Natural killer cell treated with Interleukin-12 subunit alpha and Interleukin-12 subunit beta and Interleukin-15 and Interleukin-18, amount 100 ng/mL, for 72 hours (primary cell): ENCODE measurements at regions not wholly inside any gene's neighbourhood (a gene's known extent, or its start where the extent isn't known, plus 50 kb on each side); places are given as distances from the start of the nearest gene placed in this dataset.
"Not testable (repeated sequence)": the region's sequence is repeated elsewhere in the genome, so short reads cannot be mapped to it uniquely, and the experiment has no call there.

ENCODE experiments used
- ATAC-seq, 2 donors: fragments of 150-1000 bp; cut with Tn5 transposase in 1 of 2; sonication (Bioruptor Pico), chemical (Tn5 transposase) in 1 of 2; 2 replicates each; pipeline ENCODE4 v1.10.0; 2021
- DNase-seq: peaks from one replicate; pipeline ENCODE4 v3.0.0; 2022; ENCODE audit warnings: low spot score
- H3K27ac Mint-ChIP-seq, 2 donors: 1 replicate in 1 of 2; 2 replicates in 1 of 2; pipeline ENCODE4 v1.8.0; 2022; ENCODE audit warnings: mixed read lengths in 2 of 2, mild to moderate bottlenecking in 1 of 2, moderate library complexity in 1 of 2
- H3K27me3 Mint-ChIP-seq, 2 donors: 1 replicate in 1 of 2; 2 replicates in 1 of 2; pipeline ENCODE4 v1.8.0; 2022; ENCODE audit warnings: mixed read lengths in 2 of 2
- H3K36me3 Mint-ChIP-seq: one replicate; pipeline ENCODE4 v1.8.0; 2022; ENCODE audit warnings: mixed read lengths
- H3K4me1 Mint-ChIP-seq, 2 donors: 1 replicate in 1 of 2; 2 replicates in 1 of 2; pipeline ENCODE4 v1.8.0; 2022; ENCODE audit warnings: low read depth in 2 of 2, mixed read lengths in 2 of 2, mild to moderate bottlenecking in 1 of 2
- H3K4me3 Mint-ChIP-seq: one replicate; pipeline ENCODE4 v1.8.0; 2022; ENCODE audit warnings: mixed read lengths
- H3K9me3 Mint-ChIP-seq: 2 replicates; pipeline ENCODE4 v1.8.0; 2022; ENCODE audit warnings: mixed read lengths

DNA sequence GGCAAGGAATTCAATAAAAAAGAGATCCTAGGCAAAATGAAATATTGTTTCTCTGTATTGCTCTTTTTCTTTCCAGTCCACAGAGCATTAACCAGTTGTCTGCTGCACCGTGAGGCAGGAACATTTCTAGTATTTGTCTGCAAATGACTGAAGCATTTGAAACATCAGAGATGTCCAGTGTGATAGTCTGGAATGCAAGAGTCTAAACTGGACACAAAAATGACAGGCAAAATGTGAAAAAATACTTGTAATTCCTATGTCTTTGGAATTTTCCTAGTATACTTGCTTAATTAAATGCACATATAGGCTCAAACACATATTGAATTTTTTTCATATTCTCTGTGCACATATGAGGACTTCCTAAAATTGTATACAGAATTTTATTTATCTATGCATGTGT lies 120.5 kb upstream of the SPATS2L start:
- no peaks in the 10 kb centered on the region for H3K4me1 Mint-ChIP-seq
- no peaks in the 10 kb centered on the region for H3K9me3 Mint-ChIP-seq
- ATAC-seq (no peak), DNase-seq (no peak)
- H3K4me3 Mint-ChIP-seq: no peak overlapping the region
- H3K36me3 Mint-ChIP-seq: no peaks in the 10 kb centered on the region
- peaks cover 7 to 33% of the 10 kb centered on the region in 2 donors for H3K27me3 Mint-ChIP-seq
- no peak overlapping the region for H3K27ac Mint-ChIP-seq

DNA sequence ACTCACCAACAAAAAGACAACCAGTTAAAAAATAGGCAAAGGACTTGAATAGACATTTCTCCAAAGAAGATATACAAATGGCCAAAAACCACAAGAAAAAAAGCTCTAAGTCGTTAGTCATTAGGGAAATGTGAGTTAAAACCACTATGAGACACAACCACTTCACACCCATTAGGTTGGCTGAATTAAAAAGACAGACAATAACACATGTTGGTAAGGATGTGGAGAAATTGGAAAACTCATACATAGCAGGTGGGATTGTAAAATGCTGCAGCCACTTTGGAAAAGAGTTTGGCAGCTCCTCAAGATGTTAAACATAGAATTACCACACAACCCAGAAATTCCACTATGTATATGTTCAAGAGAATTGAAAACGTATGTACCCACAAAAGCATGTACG lies 117.6 kb upstream of the SPATS2L start:
- no peak overlapping the region for H3K27ac Mint-ChIP-seq
- H3K27me3 Mint-ChIP-seq: peaks cover 14 to 49% of the 10 kb centered on the region in 2 donors
- ATAC-seq (no peak), DNase-seq (no peak)
- no peaks in the 10 kb centered on the region for H3K9me3 Mint-ChIP-seq
- no peaks in the 10 kb centered on the region for H3K4me1 Mint-ChIP-seq
- no peaks in the 10 kb centered on the region for H3K36me3 Mint-ChIP-seq
- no peak overlapping the region for H3K4me3 Mint-ChIP-seq

DNA sequence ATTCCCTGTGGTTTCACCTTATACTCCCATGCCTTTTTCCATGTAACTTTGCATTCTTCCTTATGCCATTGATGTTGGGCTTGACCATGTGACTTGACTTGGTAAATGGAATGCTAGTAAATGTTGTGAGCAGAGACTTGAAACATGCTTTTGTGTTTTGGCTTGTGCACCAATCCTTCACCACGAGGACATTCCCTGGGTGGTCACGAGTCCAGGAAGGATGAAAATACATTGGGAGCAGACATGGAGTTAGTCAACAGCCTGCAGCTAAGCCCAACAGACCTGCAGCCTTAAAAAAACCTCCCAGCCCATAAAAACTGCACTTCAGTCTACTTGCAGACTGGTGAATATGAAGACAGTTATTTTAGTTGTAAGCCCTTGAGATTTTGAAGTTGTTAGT lies 116.5 kb upstream of the SPATS2L start:
- H3K4me1 Mint-ChIP-seq: no peaks in the 10 kb centered on the region

GRCh38 chr2:200193331-200193730 lies 113.2 kb upstream of the SPATS2L start:
- ATAC-seq: no peak
- Mint-ChIP-seq H3K9me3 (peaks cover 3% of the 10 kb centered on the region), H3K27ac (no peak overlapping the region), H3K4me3 (no peak overlapping the region), H3K27me3 (peaks cover 21 to 55% of the 10 kb centered on the region in 2 donors), H3K4me1 (no peaks in the 10 kb centered on the region), H3K36me3 (no peaks in the 10 kb centered on the region)
- no peak for DNase-seq

More for the DNA sequence above, 116.5 kb upstream of the SPATS2L start:
- no peaks in the 10 kb centered on the region for H3K36me3 Mint-ChIP-seq
- H3K27me3 Mint-ChIP-seq: peaks cover 14 to 56% of the 10 kb centered on the region in 2 donors
- DNase-seq (no peak), ATAC-seq (no peak)
- H3K27ac Mint-ChIP-seq: no peak overlapping the region
- H3K9me3 Mint-ChIP-seq: no peaks in the 10 kb centered on the region
- no peak overlapping the region for H3K4me3 Mint-ChIP-seq

GRCh38 chr2:200193791-200194190 lies 112.7 kb upstream of the SPATS2L start:
- Mint-ChIP-seq H3K4me1 (no peaks in the 10 kb centered on the region), H3K4me3 (no peak overlapping the region), H3K9me3 (peaks cover 3% of the 10 kb centered on the region), H3K27ac (no peak overlapping the region), H3K36me3 (no peaks in the 10 kb centered on the region), H3K27me3 (peaks cover 21 to 55% of the 10 kb centered on the region in 2 donors)
- ATAC-seq (no peak), DNase-seq (no peak)

DNA sequence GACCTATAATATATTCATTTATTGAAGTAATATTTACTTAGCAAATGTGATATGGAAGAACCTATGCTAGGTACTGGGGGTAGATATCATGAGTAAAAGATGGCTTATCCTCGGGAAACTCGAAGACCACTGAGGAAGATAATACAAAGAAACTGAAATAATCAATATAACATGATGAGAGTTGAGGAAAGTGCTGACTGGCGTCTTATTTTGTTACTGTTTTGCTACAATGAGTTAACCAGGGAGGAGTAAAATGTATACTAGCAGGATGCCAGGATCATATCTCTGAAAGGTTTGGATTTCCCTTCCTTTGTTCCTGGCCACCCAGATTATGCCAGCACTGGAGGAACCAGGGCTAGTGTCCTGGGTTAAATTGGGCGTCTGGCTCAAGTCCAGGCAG lies 111.7 kb upstream of the SPATS2L start:
- ATAC-seq (no peak), DNase-seq (no peak)
- H3K4me3 Mint-ChIP-seq: no peak overlapping the region
- no peaks in the 10 kb centered on the region for H3K36me3 Mint-ChIP-seq
- no peak overlapping the region for H3K27ac Mint-ChIP-seq
- H3K9me3 Mint-ChIP-seq: peaks cover 3% of the 10 kb centered on the region
- peaks cover 20 to 49% of the 10 kb centered on the region in 2 donors for H3K27me3 Mint-ChIP-seq
- H3K4me1 Mint-ChIP-seq: no peaks in the 10 kb centered on the region

DNA sequence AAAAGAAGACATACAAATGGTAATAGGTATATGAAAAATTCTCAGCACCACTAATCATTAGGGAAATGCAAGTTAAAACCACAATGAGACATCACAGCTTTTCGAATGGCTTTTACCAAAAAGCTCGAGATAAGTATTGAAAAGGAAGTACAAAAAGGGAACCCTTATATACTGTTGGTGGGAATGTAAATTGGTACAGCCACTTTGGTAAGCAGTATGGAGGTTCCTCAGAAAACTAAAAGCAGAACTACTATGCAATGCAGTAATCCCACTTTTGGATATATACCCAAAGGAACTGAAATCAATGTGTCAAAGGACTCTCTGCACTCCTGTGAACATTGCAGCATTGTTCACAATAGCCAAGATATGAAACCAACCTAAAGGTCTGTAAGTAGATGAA lies 107.5 kb upstream of the SPATS2L start:
- Mint-ChIP-seq H3K27ac (no peak overlapping the region), H3K4me3 (no peak overlapping the region), H3K9me3 (peaks cover 6% of the 10 kb centered on the region), H3K27me3 (peaks cover 17 to 45% of the 10 kb centered on the region in 2 donors), H3K4me1 (no peaks in the 10 kb centered on the region), H3K36me3 (no peaks in the 10 kb centered on the region)
- ATAC-seq (no peak), DNase-seq (no peak)

GRCh38 chr2:200199576-200200263 lies 106.8 kb upstream of the SPATS2L start:
- ATAC-seq: no peak
- Mint-ChIP-seq H3K9me3 (peaks cover 6% of the 10 kb centered on the region), H3K27ac (no peak overlapping the region), H3K4me1 (no peaks in the 10 kb centered on the region), H3K36me3 (no peaks in the 10 kb centered on the region), H3K4me3 (no peak overlapping the region), H3K27me3 (peaks cover 17 to 40% of the 10 kb centered on the region in 2 donors)
- no peak for DNase-seq

GRCh38 chr2:200201839-200202238 lies 104.7 kb upstream of the SPATS2L start:
- not testable (repeated sequence) for H3K36me3 Mint-ChIP-seq, DNase-seq, H3K9me3 Mint-ChIP-seq, ATAC-seq, H3K27ac Mint-ChIP-seq, H3K4me1 Mint-ChIP-seq, H3K4me3 Mint-ChIP-seq
- peaks cover 14 to 34% of the 10 kb centered on the region in 2 donors for H3K27me3 Mint-ChIP-seq

DNA sequence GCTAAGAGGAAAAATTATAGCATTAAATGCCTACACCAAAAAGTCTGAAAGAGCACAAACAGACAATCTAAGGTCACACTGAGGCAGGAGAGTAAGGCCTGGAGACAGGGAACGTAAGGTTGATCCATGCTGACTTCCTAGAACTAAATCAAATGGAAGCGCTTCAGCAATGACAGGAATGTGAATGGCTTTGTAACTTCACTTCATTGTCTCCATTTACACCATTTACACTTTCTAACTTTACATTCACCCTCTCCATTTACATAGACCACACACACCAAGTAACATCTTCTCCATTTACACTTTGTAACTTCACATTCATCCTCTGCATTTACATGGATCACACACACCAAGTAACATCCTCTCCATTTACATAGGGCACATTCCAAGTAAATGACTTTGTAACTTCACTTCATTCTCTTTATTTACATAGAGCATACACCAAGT lies 103.1 kb upstream of the SPATS2L start:
- ATAC-seq: no peak
- peaks cover 3% of the 10 kb centered on the region for H3K9me3 Mint-ChIP-seq
- H3K27ac Mint-ChIP-seq: no peak overlapping the region
- no peak overlapping the region for H3K4me3 Mint-ChIP-seq
- peaks cover 7 to 24% of the 10 kb centered on the region in 2 donors for H3K27me3 Mint-ChIP-seq
- DNase-seq: no peak
- no peaks in the 10 kb centered on the region for H3K4me1 Mint-ChIP-seq
- H3K36me3 Mint-ChIP-seq: no peaks in the 10 kb centered on the region

DNA sequence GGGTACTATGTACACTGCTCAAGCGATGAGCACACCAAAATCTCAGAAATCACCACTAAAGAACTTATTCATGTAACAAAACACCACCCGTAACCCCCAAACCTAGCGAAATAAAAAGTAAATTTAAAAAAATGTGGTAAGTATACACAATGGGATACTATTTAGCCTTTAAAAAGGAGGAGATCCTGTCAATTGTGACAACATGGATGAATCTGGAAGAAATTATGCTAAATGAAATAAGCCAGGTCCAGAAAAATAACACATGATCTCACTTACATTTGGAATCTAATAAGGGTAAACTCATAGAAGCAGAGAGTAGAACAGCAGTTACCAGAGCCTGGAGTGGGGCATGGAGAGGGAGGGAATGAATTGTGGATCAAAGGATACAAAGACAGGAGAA lies 98.5 kb upstream of the SPATS2L start:
- H3K27me3 Mint-ChIP-seq: peaks cover 0 to 33% of the 10 kb centered on the region in 2 donors
- DNase-seq: no peak
- H3K36me3 Mint-ChIP-seq: no peaks in the 10 kb centered on the region
- no peak overlapping the region for H3K27ac Mint-ChIP-seq
- no peak for ATAC-seq
- H3K9me3 Mint-ChIP-seq: peaks cover 8% of the 10 kb centered on the region
- no peak overlapping the region for H3K4me3 Mint-ChIP-seq
- H3K4me1 Mint-ChIP-seq: no peaks in the 10 kb centered on the region

- no peaks in the 10 kb centered on the region for H3K4me1 Mint-ChIP-seq
- no peaks in the 10 kb centered on the region for H3K36me3 Mint-ChIP-seq
- H3K27me3 Mint-ChIP-seq: peaks cover under 1 to 30% of the 10 kb centered on the region in 2 donors
- DNase-seq (no peak), ATAC-seq (no peak)
- no peak overlapping the region for H3K27ac Mint-ChIP-seq
- H3K4me3 Mint-ChIP-seq: no peak overlapping the region
- H3K9me3 Mint-ChIP-seq: peaks cover 8% of the 10 kb centered on the region
These were observed 97.5 kb upstream of the SPATS2L start for GRCh38 chr2:200209030-200209429.

DNA sequence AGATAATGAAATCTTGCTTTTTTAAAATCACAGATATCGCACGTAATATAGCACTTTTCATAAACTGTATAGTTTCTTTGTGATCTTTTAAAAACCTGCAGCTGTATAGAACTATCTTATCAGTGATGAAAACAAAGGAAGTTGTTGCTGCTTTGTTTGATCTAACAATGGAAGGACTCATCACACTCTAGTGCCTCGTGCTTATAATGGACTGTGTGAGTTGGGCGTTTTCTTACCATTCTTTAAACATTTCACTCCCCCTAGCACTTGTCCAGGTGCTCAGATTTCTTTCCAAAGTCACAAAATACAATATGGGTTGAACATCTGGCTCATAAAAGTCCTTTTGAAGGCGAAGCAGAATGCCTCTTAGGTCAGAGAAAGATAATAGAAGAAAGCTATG lies 94.8 kb upstream of the SPATS2L start:
- Mint-ChIP-seq H3K9me3 (peaks cover 8% of the 10 kb centered on the region), H3K27ac (no peak overlapping the region), H3K4me1 (no peaks in the 10 kb centered on the region), H3K4me3 (no peak overlapping the region), H3K27me3 (peaks cover 7 to 48% of the 10 kb centered on the region in 2 donors), H3K36me3 (no peaks in the 10 kb centered on the region)
- DNase-seq (no peak), ATAC-seq (no peak)

- Mint-ChIP-seq H3K4me3 (no peak overlapping the region), H3K36me3 (no peaks in the 10 kb centered on the region), H3K9me3 (peaks cover 8% of the 10 kb centered on the region), H3K27ac (no peak overlapping the region), H3K4me1 (no peaks in the 10 kb centered on the region), H3K27me3 (peaks cover 9 to 48% of the 10 kb centered on the region in 2 donors)
- no peak for ATAC-seq
- no peak for DNase-seq
These were observed 93.5 kb upstream of the SPATS2L start for GRCh38 chr2:200212862-200213425.
